ENCODE measurements at regions not wholly inside any gene's neighbourhood (a gene's known extent, or its start where the extent isn't known, plus 50 kb on each side); places are given as distances from the start of the nearest gene placed in this dataset.
A peak's percentile ranks its signal among the peaks of the same experiment; 100 is the strongest.

DNA sequence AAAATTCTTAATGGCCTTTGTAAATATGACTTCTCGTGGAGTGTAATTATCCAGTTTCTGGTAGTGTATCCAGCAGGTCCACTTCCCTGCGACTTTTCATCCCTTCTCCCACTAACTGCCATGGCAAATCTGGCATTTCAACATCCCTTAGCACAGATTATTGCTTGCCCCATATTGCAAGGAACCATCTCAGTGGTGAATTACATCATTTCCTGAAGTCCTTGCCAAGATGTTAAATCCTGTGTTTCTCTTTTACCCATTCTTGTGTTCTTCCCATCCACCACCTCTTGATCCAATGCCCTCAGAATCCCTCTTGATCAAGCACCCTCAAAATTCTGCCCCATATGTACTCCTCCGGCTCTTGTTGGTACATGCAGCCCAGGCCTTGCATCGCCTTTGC is 88.1 kb upstream of the ZNF81 start:
- Histone ChIP-seq H3K27ac (ENCODE audit: low read depth, low read length, poor library complexity, severe bottlenecking) (no peak overlapping the region), H3K36me3 (ENCODE audit: insufficient read depth, low read length, poor library complexity, severe bottlenecking) (no peaks in the 10 kb centered on the region), H3K27me3 (replicated peaks; ENCODE audit: insufficient read depth, low read depth, low read length, poor library complexity) (no peaks in the 10 kb centered on the region), H3K4me1 (ENCODE audit: insufficient read depth, low read length, poor library complexity, severe bottlenecking) (peaks cover 4% of the 10 kb centered on the region), H3K9me3 (ENCODE audit: low read depth, low read length, poor library complexity, severe bottlenecking) (no peaks in the 10 kb centered on the region), H3K4me3 (ENCODE audit: low read depth, low read length, poor library complexity, severe bottlenecking) (no peak overlapping the region)
- BruUV-seq (replicated peaks), result no TSS peak
- peak; percentile 60 for DNase-seq (ENCODE audit: low spot score)
- ChIA-PET CTCF (no interaction called here), POLR2A (ENCODE audit: low non-redundant PET) (no interaction called here)
- no peak for TF ChIP-seq EZH2 (IDR thresholded peaks at IDR 0.05; ENCODE audit: borderline replicate concordance, low read depth, low read length, poor library complexity, severe bottlenecking)
- TF ChIP-seq, protein P1, sequence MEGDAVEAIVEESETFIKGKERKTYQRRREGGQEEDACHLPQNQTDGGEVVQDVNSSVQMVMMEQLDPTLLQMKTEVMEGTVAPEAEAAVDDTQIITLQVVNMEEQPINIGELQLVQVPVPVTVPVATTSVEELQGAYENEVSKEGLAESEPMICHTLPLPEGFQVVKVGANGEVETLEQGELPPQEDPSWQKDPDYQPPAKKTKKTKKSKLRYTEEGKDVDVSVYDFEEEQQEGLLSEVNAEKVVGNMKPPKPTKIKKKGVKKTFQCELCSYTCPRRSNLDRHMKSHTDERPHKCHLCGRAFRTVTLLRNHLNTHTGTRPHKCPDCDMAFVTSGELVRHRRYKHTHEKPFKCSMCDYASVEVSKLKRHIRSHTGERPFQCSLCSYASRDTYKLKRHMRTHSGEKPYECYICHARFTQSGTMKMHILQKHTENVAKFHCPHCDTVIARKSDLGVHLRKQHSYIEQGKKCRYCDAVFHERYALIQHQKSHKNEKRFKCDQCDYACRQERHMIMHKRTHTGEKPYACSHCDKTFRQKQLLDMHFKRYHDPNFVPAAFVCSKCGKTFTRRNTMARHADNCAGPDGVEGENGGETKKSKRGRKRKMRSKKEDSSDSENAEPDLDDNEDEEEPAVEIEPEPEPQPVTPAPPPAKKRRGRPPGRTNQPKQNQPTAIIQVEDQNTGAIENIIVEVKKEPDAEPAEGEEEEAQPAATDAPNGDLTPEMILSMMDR (conservative IDR thresholded peaks at IDR 0.05; ENCODE audit: low read depth, low read length), result no peak
- intact Hi-C loops (cut with micrococcal nuclease; ENCODE audit: unreplicated experiment), result no loop called here

- intact Hi-C loops (cut with micrococcal nuclease; ENCODE audit: unreplicated experiment), result no loop called here
- no TSS peak for BruUV-seq (replicated peaks)
These were observed 87.5 kb upstream of the UXT start for GRCh38 chrX:47746446-47746845.

GRCh38 chrX:47745416-47745815 is 86.4 kb upstream of the UXT start:
- Histone ChIP-seq H3K4me1 (ENCODE audit: insufficient read depth, low read length, poor library complexity, severe bottlenecking) (peaks cover 4% of the 10 kb centered on the region), H3K4me3 (ENCODE audit: low read depth, low read length, poor library complexity, severe bottlenecking) (no peak overlapping the region), H3K27ac (ENCODE audit: low read depth, low read length, poor library complexity, severe bottlenecking) (no peak overlapping the region), H3K9me3 (ENCODE audit: low read depth, low read length, poor library complexity, severe bottlenecking) (no peaks in the 10 kb centered on the region), H3K36me3 (ENCODE audit: insufficient read depth, low read length, poor library complexity, severe bottlenecking) (no peaks in the 10 kb centered on the region), H3K27me3 (replicated peaks; ENCODE audit: insufficient read depth, low read depth, low read length, poor library complexity) (no peaks in the 10 kb centered on the region)
- no peak for DNase-seq (ENCODE audit: low spot score)
- intact Hi-C loops (cut with micrococcal nuclease; ENCODE audit: unreplicated experiment), result no loop called here
- no peak for TF ChIP-seq EZH2 (IDR thresholded peaks at IDR 0.05; ENCODE audit: borderline replicate concordance, low read depth, low read length, poor library complexity, severe bottlenecking)
- TF ChIP-seq, protein P1 (conservative IDR thresholded peaks at IDR 0.05; ENCODE audit: low read depth, low read length), result no peak
- no TSS peak for BruUV-seq (replicated peaks)
- ChIA-PET POLR2A (ENCODE audit: low non-redundant PET) (no interaction called here), CTCF (no interaction called here)

More at GRCh38 chrX:47746446-47746845, 87.5 kb upstream of the UXT start:
- Histone ChIP-seq H3K4me3 (ENCODE audit: low read depth, low read length, poor library complexity, severe bottlenecking) (no peak overlapping the region), H3K9me3 (ENCODE audit: low read depth, low read length, poor library complexity, severe bottlenecking) (no peaks in the 10 kb centered on the region), H3K36me3 (ENCODE audit: insufficient read depth, low read length, poor library complexity, severe bottlenecking) (no peaks in the 10 kb centered on the region), H3K27me3 (replicated peaks; ENCODE audit: insufficient read depth, low read depth, low read length, poor library complexity) (no peaks in the 10 kb centered on the region), H3K4me1 (ENCODE audit: insufficient read depth, low read length, poor library complexity, severe bottlenecking) (peaks cover 4% of the 10 kb centered on the region), H3K27ac (ENCODE audit: low read depth, low read length, poor library complexity, severe bottlenecking) (no peak overlapping the region)
- ChIA-PET CTCF (no interaction called here), POLR2A (ENCODE audit: low non-redundant PET) (no interaction called here)
- no peak for TF ChIP-seq EZH2 (IDR thresholded peaks at IDR 0.05; ENCODE audit: borderline replicate concordance, low read depth, low read length, poor library complexity, severe bottlenecking)
- TF ChIP-seq, protein P1 (conservative IDR thresholded peaks at IDR 0.05; ENCODE audit: low read depth, low read length), result no peak
- DNase-seq (ENCODE audit: low spot score), result no peak
